Pulmonary artery endothelial cell (primary cell): ENCODE measurements at regions not wholly inside any gene's neighbourhood (a gene's known extent, or its start where the extent isn't known, plus 50 kb on each side); places are given as distances from the start of the nearest gene placed in this dataset.

Experiments used
- DNase-seq: peaks from one replicate; pipeline ENCODE4 v3.0.0-alpha.2; 2011; ENCODE audit warnings: low read depth, low spot score

DNA sequence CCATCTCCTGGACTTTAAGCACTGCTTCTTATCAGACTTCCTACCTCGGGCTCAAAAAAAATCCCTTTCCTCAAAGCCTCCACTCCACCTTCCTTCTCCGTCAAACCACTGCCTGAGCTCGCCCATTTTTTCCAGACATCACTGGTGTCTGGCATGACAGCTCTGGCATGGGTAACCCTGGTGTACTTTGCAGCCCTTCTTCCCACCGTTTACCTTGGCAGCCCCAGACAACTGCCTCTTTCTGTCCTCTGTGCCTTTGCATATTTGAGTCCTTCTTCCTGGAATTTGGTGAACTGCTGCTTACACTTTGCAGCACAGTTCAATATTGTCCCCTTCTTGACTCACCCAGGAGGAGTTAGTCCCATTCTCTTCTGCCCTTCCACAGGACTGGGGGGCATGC, 144.6 kb upstream of the TBX20 start:
- DNase-seq: no peak

DNA sequence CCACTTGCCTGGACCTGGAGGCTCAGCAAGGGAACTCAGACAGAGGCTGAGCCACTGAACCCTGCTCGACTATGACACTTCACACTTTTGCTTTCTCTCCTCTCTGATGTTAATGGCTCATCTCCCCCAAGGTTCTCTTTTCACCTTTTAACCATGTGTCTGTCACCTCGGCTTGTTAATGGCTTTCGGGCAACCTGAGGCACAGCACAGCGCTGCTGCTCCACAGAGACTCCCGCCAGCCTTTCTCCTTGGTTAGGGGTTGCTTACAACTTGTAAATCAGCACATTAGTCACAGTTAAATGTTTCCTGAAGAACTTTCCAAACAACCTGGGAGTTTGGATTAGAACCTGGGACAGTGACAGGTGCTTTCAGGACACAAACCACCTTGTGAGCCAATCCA, 136.2 kb upstream of the TBX20 start:
- no peak for DNase-seq

DNA sequence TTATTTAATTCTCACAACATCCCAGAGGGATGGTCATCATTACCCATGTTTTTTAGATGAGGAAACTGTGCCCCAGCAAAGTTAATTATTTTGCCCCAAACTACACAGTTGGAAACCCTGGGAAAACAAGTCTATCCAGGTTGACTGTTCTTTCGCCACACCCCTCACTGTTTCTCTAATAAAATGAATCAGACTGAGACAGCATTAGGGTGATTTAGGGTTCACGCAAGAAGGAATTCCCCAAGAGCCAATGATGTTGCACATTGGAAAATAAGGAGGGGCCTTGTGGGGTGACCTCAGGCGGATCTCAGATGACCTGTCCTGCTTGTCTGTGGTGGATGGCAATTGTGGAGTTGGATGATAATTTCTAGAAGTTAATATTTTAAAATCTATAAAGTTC, 135.7 kb upstream of the TBX20 start:
- no peak for DNase-seq

DNA sequence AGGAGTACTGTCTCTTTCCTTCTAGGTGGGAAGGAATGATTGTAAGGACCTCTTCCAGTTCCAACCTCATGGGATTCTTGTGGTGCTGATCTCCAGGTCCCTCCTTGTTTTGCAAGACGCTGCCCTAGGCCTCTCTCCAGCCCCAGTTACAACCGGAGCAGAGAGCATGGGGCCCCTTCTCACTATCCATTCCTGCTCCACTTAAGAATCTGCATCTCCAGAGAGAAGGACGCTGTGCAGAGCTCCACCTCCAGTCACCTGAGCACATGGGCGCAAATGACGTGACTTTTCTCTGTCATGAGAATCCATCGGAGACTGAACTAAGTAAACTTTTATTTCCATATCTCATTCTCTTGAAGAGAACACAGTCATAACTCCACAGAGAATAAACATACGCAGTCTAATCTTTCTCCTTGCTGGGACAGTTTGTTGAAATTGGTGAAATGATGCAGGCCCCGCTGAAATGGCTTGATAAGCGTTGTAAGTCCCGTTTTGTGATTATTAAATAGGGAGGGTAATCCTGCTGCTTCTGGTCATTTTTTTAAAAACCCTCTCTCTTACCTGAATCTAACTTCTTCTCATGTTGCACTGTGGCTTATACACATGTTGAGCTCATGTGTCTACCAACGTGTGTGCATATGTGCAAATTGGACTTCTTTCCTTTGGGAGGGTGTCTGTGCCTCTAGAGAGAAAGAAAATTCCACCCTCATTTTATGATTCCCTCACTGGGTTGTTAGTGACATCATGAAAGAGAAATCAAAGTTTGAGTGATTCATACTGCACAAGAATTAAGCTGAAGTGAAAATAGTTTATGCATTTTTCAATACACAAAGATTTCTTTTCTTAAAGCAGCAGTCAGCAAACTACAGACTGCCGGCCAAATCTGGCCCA, 133.2 kb upstream of the TBX20 start:
- DNase-seq: no peak

DNA sequence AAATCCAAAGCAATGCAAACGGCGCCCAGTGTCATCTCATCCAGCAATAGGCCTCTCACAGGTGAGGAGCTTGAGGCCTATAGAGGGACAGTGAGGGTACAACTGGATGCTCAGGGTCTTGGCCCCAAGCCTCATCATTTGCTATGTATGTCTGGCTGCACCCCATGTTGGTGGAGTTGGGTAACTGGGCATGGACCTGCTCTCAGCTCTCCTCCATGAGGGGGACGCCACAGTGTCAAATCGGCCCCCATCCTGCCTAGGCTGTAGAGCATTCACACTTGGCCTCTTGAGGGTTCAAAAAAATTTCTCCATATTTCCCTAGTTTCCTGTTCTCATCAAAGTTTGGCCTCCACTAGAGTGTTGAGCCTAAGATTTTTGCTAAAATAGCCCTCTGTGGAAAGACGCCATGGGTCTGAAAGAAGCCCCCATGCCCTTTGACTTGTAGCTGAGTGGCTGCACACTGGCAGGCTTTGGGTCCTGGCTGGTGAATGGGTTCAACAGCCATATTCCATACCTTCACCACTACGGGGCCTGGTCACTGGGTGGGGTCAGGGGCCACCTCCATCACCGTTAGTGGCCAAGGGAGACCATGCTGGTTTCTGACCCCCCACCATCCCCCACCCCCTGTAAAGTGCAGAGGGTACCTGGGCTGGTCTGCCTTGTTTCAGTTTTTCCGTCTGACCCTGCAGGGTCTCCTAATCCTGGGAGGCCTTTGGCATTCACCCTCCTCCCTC, 132.3 kb upstream of the TBX20 start:
- no peak for DNase-seq

DNA sequence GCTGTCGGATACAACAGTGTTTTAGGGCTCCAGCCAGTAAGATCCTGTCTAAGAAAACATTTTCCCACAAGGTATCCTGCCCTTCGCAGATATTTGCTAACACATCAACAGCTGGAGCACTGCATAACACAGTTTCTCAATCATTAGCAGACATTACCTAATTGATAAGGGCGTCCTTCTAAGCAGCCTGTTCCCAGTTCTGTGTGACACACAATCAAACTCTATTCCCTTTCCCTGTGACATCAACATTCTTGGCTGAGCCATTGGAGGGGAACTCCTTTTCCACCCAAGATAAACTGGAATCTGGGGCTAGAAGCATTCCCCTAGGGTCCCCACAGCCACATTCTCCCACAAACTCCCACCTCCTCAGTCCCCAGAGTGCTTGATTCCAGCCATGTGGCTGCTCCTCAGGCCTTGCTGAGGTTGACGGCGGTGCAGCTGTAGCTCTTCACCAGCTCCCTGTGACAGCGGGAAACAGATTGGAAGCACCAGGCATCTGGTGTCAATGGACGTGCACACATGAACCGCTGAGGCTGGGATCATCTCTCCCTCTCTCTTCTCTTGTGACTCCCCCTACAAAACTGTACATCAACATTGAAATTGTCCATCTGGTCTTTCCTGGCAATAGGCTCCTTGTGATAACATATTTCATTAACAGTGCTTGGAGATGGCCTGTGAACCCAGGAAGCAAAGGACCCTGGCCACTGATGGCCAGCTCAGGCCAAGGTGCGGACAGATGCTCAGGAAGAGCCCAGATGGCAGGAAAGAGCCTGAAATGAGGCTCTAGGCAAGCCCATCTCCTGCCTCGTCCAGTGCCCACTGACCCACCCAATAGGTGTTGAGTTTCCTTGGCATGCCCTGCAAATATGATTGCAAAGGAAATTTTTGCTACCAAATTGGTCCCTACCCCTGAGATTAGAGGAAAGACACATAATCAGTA, 131.1 kb upstream of the TBX20 start:
- no peak for DNase-seq

DNA sequence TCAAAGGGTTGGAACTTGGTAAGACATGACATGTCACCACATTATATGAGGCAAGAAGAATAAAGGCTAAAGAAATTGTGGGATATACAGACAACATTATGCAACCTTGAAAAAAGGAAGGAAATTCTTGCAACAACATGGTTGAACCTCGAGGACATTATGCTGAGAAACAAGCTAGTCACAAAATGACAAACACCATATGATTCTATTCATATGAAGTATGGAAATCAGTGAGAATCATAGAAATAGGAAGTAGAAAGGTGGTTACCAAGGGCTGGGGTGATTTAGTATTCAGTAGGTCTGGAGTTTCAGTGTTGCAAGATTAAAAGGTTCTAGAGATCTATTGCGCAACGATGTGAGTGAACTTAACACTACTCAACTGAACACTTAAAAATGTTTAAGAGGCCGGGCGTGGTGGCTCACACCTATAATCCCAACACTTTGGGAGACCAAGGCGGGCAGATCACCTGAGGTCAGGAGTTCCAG, 126.9 kb upstream of the TBX20 start:
- no peak for DNase-seq

DNA sequence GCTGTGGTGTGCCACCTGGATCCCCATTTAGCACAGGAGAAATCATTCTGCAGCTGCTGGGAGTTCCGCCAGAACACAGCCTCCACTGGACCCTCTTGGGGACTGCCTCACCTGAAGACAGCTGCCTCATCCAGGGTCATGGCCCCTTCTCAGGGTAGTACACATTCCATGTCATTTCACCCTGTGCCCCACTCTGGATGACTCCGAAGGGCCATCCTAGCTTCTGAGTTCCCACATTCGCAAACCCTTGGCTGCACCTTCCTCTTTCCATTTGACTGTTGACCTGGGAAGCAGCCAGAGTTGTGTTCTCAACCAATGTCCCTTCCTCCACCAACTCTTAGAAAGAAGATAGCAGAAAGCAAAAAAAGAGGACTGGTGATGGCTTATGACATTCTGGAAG, 125.6 kb upstream of the TBX20 start:
- DNase-seq: no peak

DNA sequence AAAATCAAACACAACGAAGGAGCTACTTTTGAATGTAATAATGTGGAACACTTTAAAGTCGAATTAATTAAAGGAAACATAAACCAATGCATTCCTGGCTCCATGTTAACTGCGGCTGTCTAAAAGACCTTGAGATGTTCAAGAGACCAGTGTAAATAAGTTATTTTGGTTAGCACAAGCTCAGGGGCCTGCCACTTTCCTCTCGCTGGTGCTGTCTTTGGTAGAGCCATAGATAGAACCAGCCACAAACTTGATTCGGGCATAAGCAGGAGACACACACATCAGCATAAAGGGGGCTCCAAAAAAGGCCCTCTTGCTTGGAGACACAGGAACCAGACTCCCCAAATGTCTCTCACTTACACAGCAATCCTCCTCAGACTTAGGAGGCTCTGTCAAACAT, 121.6 kb upstream of the TBX20 start:
- no peak for DNase-seq

DNA sequence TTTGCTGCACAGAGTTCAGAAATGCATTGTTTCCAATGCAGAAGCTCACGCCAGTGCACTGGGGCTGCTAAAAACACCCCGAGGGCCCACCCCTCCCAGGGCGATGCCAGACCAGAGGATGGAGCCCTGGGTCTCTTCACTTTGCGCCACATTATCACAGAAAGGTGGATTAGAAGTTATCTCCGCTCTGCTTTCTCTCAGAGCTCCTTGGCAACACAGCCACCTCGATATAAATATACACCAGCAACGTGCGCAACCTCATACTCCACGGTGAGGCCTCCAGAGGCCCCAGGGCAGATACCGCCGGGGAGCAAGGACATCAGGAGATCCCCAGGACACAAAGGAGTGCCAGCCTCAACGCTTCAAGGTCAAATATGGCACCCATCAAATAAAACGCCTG, 121.0 kb upstream of the TBX20 start:
- no peak for DNase-seq

DNA sequence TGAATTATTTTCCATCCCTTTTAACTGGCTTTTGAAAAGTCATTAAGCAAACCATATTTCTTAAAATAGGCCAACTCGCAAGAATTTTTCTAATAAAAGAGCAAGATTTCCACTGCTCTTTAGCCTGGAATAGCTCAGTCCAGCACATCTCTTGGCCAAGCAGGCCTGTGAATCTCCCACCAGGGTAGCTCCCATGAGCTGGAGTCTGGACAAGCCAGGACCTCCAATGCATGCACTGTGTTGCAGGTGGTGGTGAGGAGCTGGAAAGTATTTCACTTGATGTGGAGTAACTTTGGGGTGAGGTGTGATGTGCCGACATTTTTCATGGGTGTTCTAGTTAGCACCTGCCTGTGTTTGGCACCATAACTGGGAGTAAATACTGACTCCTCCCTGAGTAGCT, 117.3 kb upstream of the TBX20 start:
- no peak for DNase-seq

DNA sequence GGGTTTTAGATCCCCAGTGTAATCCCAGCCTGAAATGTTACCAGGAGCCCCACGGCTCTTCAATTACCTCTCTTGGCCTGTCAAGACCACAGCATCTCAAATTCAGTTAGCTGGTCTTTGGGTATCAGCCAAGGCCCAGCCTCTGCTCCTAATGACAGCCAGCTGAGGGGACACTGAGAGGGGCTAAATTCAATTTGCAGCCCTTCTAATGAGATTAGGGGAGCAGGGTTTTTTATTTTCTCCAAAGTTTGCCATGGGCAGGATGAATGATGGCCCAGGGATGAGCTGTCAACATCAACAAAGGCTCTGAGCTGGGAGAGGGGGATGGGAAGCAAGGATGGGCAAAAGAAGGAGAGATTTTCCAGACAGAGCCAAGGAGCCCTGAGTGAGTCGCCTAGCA, 116.8 kb upstream of the TBX20 start:
- DNase-seq: no peak

DNA sequence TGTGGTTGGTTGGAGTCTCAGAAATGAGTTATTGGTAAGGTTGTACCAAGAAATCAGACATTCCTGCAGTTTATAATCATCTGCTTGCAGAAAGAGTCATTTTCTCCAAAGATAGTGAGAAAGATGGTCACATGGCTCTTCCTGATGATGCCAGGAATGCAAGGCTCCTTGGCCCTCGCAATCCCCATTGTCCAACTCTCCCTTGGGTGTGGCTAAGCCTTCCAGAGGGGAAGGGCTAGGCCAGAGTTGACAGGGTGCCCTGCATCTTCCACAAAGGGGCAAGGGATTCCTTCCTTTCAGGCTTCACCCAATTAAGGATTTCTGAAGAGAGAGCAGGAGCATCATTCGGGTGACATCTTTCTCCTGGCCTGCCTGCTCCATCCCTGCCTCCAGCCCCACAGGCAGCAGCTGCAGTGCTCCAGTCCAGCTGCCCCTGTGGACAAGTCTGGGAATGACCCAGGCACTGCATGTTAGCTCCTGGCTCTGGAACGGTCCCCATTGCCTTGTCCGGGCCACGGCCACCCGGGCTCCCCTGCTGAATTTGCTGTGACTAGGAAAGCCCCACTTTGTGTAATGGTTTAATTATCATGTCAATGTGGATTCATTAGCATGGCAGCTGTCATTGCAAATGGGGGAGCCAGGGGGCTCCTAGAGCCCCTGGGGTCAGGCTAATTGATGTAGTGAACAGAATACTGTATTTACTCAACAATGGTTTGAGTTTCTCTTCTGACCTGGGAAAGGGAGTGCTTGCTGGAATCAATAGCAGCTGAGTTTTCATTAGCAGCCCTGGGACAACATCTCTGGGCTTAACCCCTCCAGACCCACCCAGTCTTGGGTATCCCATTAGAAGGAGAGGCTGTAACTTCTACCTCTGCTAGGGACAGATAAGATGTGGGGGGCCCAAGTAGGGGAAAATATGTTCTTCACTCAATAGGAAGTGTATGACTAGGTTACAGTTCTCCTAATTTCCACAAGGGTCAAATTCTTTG, 112.6 kb upstream of the TBX20 start:
- DNase-seq: no peak

DNA sequence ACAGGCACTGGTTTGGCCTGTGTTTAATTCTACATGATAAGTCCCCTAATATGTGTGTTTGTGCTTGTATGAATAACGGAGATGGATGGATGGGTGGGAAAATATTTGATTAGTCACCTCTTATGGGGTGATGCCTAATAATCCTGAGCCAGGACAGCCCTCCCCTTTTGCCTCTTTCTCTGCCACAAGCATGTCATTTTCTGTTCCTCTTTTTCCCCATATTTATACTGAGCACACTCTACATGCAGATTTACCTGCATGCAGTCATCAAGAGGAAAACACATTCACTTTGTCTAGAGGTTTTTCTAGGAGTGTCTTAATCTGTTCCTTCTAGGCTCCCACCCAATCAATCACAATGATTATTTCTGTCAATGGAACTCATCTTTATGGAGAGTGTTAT, 111.6 kb upstream of the TBX20 start:
- no peak for DNase-seq

DNA sequence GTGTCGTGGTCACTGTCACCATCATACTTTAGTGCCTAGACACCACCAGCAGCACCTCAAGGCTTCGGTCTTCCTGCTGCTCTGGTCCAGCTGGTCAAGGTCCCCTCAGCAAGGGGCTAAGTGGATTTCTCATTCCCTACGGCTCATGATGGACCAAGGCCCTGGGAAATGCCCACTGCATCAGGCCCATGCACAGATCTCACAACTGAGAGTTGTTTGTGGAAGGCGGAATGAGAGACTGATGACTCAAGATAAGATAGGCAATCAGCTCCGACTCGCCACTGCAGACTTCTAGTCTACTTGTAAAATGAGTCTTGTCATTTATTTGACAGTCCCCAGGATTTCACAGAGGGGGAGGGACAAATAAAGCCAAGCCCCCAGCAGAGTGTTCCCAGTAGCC, 108.4 kb upstream of the TBX20 start:
- DNase-seq: no peak

DNA sequence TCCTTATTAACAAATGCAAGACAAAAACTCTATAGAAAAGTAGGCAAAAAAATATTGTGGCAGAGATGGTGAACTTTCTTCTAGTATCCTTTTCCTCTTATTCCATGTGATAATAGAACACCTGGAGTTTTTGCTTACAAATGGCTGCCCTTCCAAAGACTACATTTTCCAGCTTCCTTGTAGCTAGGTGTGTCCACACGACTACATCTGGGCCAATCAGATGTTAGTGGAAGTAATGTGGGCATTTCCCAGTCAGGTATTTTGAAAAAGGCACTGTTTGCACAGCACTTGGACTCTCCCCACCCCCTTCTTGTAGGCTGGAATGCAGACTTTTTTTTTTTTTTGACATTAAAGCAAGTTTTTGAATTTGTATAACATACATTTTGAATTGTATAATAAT, 105.5 kb upstream of the TBX20 start:
- DNase-seq: no peak

DNA sequence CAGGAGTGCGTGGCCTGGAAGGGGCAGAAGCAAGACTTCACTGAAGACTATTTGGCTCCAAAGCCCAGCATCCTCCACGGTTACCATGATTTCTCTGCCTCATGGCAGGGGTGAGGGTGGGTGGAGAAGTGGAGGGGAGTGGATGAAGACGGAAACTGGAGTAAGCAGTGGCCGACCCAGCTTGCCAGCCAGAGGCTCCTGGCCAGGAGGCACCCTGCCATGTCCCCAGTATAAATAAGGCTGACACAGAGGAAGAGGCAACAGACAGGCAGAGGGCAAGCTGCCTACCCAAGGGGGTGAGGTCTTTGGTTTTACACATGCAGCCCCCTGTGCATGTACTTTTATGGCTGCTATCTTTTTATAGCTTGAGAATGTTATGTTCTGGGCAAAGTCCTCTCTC, 102.6 kb upstream of the TBX20 start:
- DNase-seq: no peak

DNA sequence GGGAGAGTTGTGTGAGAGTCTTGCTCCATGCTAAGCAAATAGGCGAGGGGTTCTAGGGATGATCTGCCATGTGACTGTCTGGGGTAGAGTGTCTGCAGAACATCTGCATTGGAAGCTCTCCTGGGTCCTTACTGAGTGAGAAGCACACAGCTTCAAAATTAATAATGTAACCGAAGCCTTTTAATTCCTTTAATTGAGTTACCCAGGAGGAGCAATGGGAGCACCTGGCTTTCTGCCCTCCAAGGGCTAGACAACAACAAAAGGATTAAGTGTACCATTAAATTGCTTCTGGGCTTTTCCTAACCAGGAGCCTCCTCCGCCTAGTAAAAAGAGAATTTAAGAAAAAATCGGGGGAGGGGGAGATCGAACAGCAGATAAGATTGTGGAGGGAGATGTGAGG, 102.0 kb upstream of the TBX20 start:
- no peak for DNase-seq

DNA sequence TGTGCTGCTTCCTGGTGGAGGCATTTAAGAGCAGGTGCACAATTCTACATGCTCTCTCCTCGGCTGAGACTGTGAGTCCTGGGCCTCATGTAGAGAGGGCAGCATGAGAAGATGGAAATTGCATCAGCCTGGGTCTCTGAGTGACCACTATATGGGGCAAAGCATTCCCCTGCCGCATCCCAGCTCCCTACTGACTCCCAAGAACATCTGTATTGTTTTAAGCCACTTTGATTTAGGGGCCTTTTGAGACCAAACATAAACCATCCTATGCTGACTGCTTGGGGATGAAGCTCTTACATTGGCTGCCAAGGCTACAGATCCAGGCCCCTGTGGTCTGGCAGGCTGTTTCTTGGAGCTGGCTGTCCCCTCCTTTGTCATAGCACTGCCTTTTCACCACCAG, 101.3 kb upstream of the TBX20 start:
- no peak for DNase-seq

DNA sequence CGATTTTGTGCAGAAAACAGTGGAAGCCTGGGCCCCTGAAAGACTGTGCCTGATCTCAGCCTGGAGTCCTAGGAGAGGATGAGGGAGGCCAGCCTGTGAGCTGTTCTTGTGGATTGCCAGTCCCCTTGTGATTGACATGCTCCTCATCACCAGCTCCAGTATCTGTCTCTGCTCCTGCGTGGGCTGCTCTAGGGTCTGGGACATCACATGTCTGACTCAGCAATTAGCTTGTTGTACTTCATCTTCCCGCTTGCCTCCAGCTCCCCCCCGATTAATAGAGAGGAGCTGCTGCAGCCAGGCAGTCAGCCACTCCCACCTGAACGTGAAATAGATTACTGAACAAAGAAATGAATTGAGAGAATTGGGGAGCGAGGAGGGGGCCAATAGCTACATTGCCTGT, 99.6 kb upstream of the TBX20 start:
- DNase-seq: no peak

DNA sequence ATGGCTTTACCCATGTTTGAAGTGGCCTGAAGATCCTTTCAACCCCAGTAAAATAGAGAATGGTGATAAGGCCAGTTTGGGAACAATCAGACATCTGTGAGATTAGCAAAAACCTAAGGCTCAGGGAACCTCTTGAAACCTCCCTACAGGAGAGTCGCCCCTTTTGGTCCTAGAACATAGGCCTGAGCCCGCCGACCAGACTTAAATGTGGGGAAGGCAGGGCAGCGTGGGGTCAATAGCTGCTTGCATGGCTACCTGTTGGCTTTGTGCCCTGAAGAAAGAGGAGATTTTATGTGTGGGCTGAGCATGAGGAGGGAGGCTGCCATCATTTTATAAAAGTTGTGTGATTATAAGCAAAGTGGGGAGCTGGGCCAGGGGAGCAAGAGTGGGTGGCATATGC, 97.6 kb upstream of the TBX20 start:
- DNase-seq: no peak
